Nephron (organoid): ENCODE measurements at regions not wholly inside any gene's neighbourhood (a gene's known extent, or its start where the extent isn't known, plus 50 kb on each side); places are given as distances from the start of the nearest gene placed in this dataset.

ENCODE experiments used
- H3K27ac Mint-ChIP-seq, 3 experiments: 2 replicates each; pipeline ENCODE4 v1.8.0; 2020; ENCODE audit warnings: mixed read lengths in 3 of 3, mild to moderate bottlenecking in 2 of 3, moderate library complexity in 1 of 3
- H3K27me3 Mint-ChIP-seq: 2 replicates; pipeline ENCODE4 v1.8.0; 2021; ENCODE audit warnings: low read depth, mild to moderate bottlenecking, moderate library complexity, mixed read lengths
- H3K36me3 Mint-ChIP-seq: 2 replicates; pipeline ENCODE4 v1.8.0; 2020; ENCODE audit warnings: low read depth, mixed read lengths
- H3K4me1 Mint-ChIP-seq: 2 replicates; pipeline ENCODE4 v1.8.0; 2020; ENCODE audit warnings: mixed read lengths
- H3K4me3 Mint-ChIP-seq, 3 experiments: 2 replicates each; pipeline ENCODE4 v1.8.0; 2020; ENCODE audit warnings: mild to moderate bottlenecking in 3 of 3, mixed read lengths in 3 of 3, moderate library complexity in 2 of 3
- H3K9me3 Mint-ChIP-seq: 2 replicates; pipeline ENCODE4 v1.8.0; 2020; ENCODE audit warnings: mixed read lengths
- TF ChIP-seq, protein P1 (sequence below), 3 experiments: fragments of 200-600 bp; sonication (generic); IDR thresholded peaks; one replicate each; pipeline ENCODE4 v1.5.0; 2021; ENCODE audit warnings: antibody characterized with exemption in 3 of 3; ENCODE audit not compliant: unreplicated experiment in 3 of 3

DNA sequence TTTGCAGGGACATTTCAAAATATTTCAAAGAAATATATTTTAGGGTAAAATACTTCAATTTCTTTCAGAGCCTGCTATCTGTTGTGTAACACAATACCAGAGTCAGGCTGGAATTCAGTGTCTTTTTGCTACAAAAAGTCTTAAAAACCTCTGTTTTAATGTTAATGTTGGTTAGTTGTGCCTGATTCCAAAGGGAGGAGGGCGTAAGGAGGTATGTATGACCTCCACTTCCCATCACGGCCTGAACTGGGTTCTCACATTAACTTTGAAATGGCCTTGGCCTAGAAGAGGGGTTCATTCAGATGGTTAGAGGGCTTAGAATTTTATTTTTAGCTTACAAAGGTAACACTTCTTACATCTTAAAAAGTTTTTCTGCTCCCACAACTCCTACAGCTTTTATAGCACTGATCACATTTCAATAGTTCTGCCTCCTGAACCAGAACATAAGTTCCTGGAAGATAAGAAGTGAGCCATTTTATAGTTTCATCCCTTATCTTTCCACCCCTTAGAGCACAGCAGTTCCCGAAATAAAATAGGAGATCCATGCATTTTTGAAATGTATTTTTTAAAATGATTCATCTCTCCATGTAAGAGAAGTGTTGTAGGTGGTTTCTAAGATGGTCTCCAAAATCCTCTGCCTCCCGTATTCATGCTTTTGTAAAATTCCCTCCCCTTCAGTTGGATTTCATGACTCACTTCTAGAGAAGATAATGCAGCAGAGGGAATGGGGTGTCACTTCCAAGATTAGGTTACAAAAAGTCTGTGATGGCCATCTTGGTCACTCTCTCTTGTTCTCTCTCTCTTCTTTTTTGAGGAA, 543.1 kb upstream of the NECTIN3 start:
- Mint-ChIP-seq H3K36me3 (no peaks in the 10 kb centered on the region), H3K4me3 (no peak overlapping the region), H3K27ac (no peak overlapping the region)

DNA sequence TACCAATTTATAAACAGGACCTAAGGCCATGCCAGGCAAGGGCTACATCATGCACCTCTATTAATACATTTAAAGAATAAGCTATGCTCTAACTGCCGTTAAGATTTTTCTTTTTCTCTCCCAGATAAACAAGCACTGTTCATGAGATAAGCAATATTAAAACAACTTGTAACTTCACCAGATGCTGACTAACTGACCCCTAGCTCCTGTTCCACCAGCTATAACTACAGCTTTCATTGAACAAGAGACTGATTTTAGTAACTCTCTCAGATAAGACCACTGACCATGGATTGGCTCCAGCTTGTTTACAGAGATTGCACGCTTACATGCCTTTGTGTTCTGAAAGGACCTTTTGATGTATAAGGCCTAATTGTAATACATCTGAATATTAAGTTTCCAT, 540.7 kb upstream of the NECTIN3 start:
- Mint-ChIP-seq H3K9me3 (peaks cover 1% of the 10 kb centered on the region), H3K4me3 (no peak overlapping the region), H3K27ac (no peak overlapping the region), H3K4me1 (peaks cover 5% of the 10 kb centered on the region), H3K36me3 (no peaks in the 10 kb centered on the region), H3K27me3 (no peaks in the 10 kb centered on the region)
- TF ChIP-seq, protein P1, sequence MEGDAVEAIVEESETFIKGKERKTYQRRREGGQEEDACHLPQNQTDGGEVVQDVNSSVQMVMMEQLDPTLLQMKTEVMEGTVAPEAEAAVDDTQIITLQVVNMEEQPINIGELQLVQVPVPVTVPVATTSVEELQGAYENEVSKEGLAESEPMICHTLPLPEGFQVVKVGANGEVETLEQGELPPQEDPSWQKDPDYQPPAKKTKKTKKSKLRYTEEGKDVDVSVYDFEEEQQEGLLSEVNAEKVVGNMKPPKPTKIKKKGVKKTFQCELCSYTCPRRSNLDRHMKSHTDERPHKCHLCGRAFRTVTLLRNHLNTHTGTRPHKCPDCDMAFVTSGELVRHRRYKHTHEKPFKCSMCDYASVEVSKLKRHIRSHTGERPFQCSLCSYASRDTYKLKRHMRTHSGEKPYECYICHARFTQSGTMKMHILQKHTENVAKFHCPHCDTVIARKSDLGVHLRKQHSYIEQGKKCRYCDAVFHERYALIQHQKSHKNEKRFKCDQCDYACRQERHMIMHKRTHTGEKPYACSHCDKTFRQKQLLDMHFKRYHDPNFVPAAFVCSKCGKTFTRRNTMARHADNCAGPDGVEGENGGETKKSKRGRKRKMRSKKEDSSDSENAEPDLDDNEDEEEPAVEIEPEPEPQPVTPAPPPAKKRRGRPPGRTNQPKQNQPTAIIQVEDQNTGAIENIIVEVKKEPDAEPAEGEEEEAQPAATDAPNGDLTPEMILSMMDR (IDR thresholded peaks at IDR 0.05; ENCODE audit: unreplicated experiment in 3 of 3) = no peak

More for the DNA sequence above, 543.1 kb upstream of the NECTIN3 start:
- peaks cover 10% of the 10 kb centered on the region for H3K9me3 Mint-ChIP-seq
- H3K4me1 Mint-ChIP-seq = peaks cover 5% of the 10 kb centered on the region
- TF ChIP-seq, protein P1 (IDR thresholded peaks at IDR 0.05; ENCODE audit: unreplicated experiment in 3 of 3) = no peak
- no peaks in the 10 kb centered on the region for H3K27me3 Mint-ChIP-seq

DNA sequence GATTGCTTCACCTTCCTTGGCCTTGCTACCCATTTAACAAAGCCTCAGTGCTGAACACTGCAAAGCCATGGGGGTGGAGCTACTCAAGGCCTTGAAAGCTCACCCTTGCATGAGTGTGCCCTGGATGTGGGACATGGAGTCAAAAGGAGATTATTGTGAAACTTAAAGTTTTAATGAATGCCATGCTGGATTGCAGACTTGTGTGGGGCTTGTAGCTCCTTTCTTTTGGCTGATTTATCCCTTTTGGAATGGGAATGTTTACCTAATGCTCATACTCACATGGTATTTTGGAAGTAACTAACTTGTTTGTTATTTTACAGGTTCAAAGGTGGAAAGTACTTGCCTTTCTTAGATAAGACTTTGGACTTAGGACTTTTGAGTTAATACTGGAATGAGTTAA, 538.5 kb upstream of the NECTIN3 start:
- Mint-ChIP-seq H3K36me3 (no peaks in the 10 kb centered on the region), H3K9me3 (no peaks in the 10 kb centered on the region), H3K4me1 (no peaks in the 10 kb centered on the region), H3K4me3 (no peak overlapping the region), H3K27me3 (no peaks in the 10 kb centered on the region), H3K27ac (no peak overlapping the region)
- TF ChIP-seq, protein P1 (IDR thresholded peaks at IDR 0.05; ENCODE audit: unreplicated experiment in 3 of 3) = no peak

DNA sequence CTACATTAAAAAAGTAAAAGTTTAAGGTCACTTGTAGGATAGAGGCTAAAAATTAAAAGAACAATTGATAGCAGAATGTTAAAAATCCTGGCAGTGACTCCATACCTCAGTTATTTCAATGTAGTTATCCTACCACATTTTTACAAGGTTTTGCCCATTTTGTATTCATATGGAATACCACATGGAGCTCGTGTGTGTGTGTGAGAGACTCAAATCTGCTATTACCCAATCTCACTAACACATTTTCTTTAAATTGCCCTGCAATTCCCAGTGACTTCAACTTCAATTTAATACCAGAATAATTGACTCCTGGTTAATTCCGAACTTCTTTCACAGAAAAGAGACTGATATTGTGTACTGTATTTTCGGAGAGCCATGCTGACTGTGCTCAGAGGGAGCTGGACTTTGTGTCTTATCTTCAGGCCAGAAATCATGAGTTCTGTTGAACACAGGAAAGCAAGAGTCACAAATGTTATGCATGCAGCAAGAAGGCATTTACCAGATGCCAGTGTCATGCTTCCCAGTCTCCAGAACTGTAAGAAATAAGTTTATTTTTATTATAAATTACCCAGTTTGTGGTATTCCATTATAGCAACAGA, 529.0 kb upstream of the NECTIN3 start:
- Mint-ChIP-seq H3K4me1 (no peaks in the 10 kb centered on the region), H3K9me3 (no peaks in the 10 kb centered on the region), H3K36me3 (no peaks in the 10 kb centered on the region), H3K27me3 (no peaks in the 10 kb centered on the region), H3K27ac (no peak overlapping the region), H3K4me3 (no peak overlapping the region)
- TF ChIP-seq, protein P1 (IDR thresholded peaks at IDR 0.05; ENCODE audit: unreplicated experiment in 3 of 3) = no peak

DNA sequence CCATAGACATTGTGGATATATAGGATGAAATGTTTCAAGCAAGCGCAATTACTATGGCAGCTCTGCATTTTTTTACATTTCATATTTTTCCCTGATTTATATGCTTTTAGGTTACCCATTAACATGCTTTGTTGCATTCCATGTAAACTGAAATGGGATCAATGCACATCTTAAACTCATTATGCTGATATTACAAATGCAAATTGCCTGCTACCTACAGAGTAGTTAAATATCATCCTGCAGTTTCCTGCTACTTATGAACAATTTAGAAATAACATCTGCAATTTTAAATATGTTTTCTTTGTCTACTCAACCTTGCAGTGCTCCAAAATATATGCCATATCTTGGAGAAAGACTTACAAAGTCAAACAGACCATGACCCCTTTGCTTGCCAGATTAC, 526.9 kb upstream of the NECTIN3 start:
- TF ChIP-seq, protein P1 (IDR thresholded peaks at IDR 0.05; ENCODE audit: unreplicated experiment in 3 of 3) = no peak
- Mint-ChIP-seq H3K4me1 (no peaks in the 10 kb centered on the region), H3K27ac (no peak overlapping the region), H3K36me3 (no peaks in the 10 kb centered on the region), H3K27me3 (no peaks in the 10 kb centered on the region), H3K4me3 (no peak overlapping the region), H3K9me3 (no peaks in the 10 kb centered on the region)

DNA sequence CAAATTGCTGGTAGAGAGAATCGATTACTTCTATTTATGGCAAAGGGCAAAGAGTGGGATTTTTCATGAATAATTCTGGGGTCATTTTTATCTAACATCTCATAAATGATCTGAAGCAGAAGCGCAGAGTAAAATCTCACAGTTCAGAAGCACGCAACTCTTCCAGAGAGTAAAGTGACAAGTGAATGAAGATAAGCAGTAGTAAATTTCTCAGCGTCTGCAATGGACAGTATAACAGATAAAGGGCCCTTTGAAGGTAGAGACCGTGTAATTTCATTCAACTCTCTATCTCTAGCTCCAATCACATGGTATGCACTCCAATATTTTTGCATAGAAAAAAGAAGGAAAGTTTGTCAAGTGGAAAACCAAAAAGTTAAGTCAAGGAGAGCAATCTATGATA, 521.1 kb upstream of the NECTIN3 start:
- Mint-ChIP-seq H3K36me3 (no peaks in the 10 kb centered on the region), H3K27me3 (no peaks in the 10 kb centered on the region), H3K4me1 (no peaks in the 10 kb centered on the region), H3K4me3 (no peak overlapping the region), H3K27ac (no peak overlapping the region), H3K9me3 (peaks cover 3% of the 10 kb centered on the region)
- TF ChIP-seq, protein P1 (IDR thresholded peaks at IDR 0.05; ENCODE audit: unreplicated experiment in 3 of 3) = no peak
